Activated naive CD4-positive, alpha-beta T cell treated with anti-CD3 and anti-CD28 coated beads for 36 hours (primary cell): ENCODE measurements at regions not wholly inside any gene's neighbourhood (a gene's known extent, or its start where the extent isn't known, plus 50 kb on each side); places are given as distances from the start of the nearest gene placed in this dataset.

Experiments used
- CTCF ChIA-PET: fragments of 350-600 bp; sonication (Branson Sonifier 250); formaldehyde crosslinking; loops from one replicate; lab custom pipeline; 2021; ENCODE audit warnings: antibody characterized with exemption; lab: Charles Lee
- DNase-seq: peaks from one replicate; pipeline ENCODE4 v3.0.0-alpha.2; 2020
- H3K27ac Mint-ChIP-seq: one replicate; pipeline ENCODE4 v1.8.0; 2021; ENCODE audit warnings: mild to moderate bottlenecking, mixed read lengths
- H3K27me3 Mint-ChIP-seq: one replicate; pipeline ENCODE4 v1.8.0; 2021; ENCODE audit warnings: low read depth, mixed read lengths
- H3K36me3 Mint-ChIP-seq: one replicate; pipeline ENCODE4 v1.8.0; 2021; ENCODE audit warnings: low read depth, mixed read lengths
- H3K4me1 Mint-ChIP-seq: one replicate; pipeline ENCODE4 v1.8.0; 2021; ENCODE audit warnings: low read depth, mixed read lengths
- H3K4me3 Mint-ChIP-seq: one replicate; pipeline ENCODE4 v1.8.0; 2021; ENCODE audit warnings: mild to moderate bottlenecking, moderate library complexity, mixed read lengths
- H3K9me3 Mint-ChIP-seq: one replicate; pipeline ENCODE4 v1.8.0; 2021; ENCODE audit warnings: mixed read lengths
- intact Hi-C: fragments of 100-400 bp; cut with micrococcal nuclease; formaldehyde crosslinking; loops from one replicate; pipeline ENCODE4 v1.15.1; 2023

DNA sequence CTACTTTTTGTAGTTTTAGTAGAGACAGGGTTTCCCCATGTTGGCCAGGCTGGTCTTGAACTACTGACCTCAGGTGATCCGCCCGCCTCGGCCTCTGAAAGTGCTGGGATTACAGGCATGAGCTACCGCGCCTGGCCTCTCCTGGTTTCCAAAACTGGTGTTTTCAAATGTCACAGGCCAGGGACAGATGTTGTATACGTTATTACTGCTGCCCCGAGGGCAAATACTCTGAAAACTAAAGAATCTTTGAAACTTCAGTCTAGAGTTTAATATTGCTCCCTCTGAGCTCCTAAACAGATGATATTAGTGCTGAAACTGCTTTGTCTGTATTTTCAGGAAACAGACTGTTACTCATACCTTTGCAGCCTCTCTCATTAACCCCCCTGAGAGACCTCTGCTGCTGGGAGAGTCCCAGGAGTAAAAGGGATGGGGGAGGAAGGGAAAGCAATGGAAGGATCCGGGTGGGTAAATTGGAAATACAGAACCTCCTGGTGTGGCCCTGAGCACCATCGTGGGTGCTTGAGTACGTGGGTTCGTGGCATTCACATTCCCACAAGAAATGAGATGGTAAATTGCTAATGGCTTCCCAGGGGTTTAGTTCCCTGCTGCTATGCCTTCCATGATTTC lies 96.3 kb upstream of the IGF1R start:
- CTCF ChIA-PET: no interaction called here
- peaks cover 18% of the 10 kb centered on the region for H3K27me3 Mint-ChIP-seq

DNA sequence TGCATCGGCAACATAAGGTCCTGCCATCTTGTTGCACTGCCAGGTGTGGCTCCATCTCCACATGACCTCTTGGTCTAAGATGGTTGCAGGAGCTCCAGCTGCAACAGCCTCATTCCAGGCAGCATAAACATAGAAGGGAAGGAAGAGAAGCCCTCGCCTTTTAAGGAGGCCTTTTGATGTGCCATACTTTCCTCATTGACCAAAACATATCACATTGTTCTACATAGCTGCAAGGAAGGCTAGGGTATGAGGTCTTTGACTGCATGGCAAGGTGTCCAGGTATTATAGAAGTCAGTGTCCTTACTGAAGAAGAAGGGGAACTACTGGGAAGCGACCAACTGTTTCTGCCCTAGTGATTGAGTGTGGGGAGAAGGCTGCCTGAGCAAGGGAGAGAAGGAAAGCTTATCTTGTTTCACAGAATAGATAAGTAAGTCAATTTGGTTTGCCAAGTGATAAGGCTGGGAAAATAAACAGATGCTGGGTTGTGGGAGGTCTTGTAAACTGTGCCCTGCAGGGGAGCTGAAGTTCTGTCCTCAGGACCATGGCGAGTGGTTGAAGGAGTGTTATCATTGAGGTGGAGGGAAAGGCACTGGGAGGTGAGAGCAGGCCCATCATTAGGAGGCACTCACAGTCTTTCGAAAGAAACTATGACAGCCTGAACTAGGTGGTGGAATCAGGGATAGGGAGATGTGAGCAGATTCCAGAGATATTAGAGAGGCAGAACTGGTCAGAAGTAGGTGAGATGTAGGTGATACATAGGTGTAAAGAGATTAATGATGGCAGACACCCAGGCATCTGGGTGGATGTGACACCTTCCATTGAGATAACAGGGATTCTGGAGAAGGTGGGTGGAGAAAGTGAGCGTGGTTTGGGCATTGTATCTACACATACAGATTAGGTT lies 93.8 kb upstream of the IGF1R start:
- Mint-ChIP-seq H3K4me3 (no peak overlapping the region), H3K27me3 (no peaks in the 10 kb centered on the region), H3K9me3 (peaks cover 3% of the 10 kb centered on the region), H3K36me3 (no peaks in the 10 kb centered on the region), H3K27ac (no peak overlapping the region), H3K4me1 (no peaks in the 10 kb centered on the region)
- intact Hi-C loops: no loop called here
- DNase-seq: no peak
- CTCF ChIA-PET: interaction anchor here (0.6 to 0.8 kb wide), 2 partner anchors 42 to 90 kb away, joined by 3 read pairs; no protein-coding TSS in a partner anchor

More for the DNA sequence above, 96.3 kb upstream of the IGF1R start:
- Mint-ChIP-seq H3K27ac (no peak overlapping the region), H3K4me3 (no peak overlapping the region), H3K9me3 (peaks cover 3% of the 10 kb centered on the region), H3K36me3 (no peaks in the 10 kb centered on the region), H3K4me1 (peaks cover 16% of the 10 kb centered on the region)
- no peak for DNase-seq
- intact Hi-C loops: no loop called here

DNA sequence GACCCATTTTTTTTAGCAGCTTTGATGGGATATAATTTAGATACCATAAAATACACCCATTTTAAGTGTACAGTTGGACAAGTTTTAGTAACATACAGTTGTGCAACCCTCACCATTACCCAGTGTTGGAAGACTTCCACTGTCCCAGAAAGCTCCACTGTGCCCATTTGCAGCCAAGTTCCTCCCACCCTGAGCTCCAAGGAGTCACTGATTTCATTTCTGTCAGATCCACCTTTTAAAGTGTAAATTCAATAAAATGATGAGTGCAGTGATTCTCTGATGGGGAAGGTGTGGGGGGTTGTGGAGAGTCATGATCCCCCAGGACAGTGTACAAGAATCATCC lies 93.2 kb upstream of the IGF1R start:
- no peak for DNase-seq
- intact Hi-C loops: no loop called here
- H3K4me3 Mint-ChIP-seq: no peak overlapping the region
- H3K27me3 Mint-ChIP-seq: no peaks in the 10 kb centered on the region
- peaks cover 2% of the 10 kb centered on the region for H3K9me3 Mint-ChIP-seq
- no peak overlapping the region for H3K27ac Mint-ChIP-seq
- no peaks in the 10 kb centered on the region for H3K4me1 Mint-ChIP-seq
- CTCF ChIA-PET: no interaction called here
- no peaks in the 10 kb centered on the region for H3K36me3 Mint-ChIP-seq

DNA sequence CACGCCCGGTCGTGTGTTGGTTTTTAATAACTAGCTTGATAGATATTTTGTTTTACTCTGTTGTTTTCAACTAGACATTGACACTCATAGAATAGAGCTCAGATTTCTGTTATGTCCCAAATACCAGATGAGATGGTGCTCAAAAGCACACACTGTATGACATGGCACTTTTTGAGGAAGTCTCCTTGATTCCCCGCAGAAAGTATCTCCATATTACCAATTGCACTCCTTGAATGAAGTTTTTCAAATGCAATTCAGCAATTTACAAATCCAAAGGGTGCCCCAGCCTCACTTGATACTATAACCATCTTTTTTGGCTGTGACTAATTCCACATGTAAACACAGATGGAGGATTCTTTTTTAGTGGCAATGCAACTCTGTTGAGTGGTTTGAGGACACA lies 92.0 kb upstream of the IGF1R start:
- no peaks in the 10 kb centered on the region for H3K9me3 Mint-ChIP-seq
- no peaks in the 10 kb centered on the region for H3K27me3 Mint-ChIP-seq
- H3K27ac Mint-ChIP-seq: no peak overlapping the region
- CTCF ChIA-PET: interaction anchor here (0.6 kb wide), 1 partner anchor 621 kb away, joined by 3 read pairs; no protein-coding TSS in a partner anchor
- no peak for DNase-seq
- no peaks in the 10 kb centered on the region for H3K36me3 Mint-ChIP-seq
- H3K4me3 Mint-ChIP-seq: no peak overlapping the region
- intact Hi-C loops: no loop called here
- peaks cover 3% of the 10 kb centered on the region for H3K4me1 Mint-ChIP-seq

DNA sequence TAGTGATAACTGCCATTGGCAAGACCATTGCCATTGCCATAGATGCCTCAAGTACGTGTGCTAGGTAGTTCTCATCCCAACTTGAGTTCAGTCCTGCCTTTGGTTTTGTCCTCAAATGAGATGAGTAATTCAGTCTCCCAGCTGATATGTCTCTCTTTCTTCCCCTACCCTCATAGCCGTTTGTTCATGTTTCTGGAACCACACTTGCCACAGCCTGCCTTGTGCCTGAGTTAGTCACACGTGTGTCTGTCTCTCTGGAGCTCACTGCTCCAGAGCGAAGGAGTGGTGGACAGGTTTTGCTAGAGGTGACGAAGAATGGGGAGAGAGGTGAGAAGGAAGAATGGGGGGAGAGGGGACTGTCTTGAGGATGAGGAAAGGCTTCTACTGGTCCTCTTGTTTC lies 88.0 kb upstream of the IGF1R start:
- H3K27me3 Mint-ChIP-seq: no peaks in the 10 kb centered on the region
- H3K36me3 Mint-ChIP-seq: no peaks in the 10 kb centered on the region
- CTCF ChIA-PET: interaction anchor here (0.6 to 1.6 kb wide), 2 partner anchors 41 to 43 kb away, joined by 5 to 6 read pairs; no protein-coding TSS in a partner anchor
- H3K9me3 Mint-ChIP-seq: no peaks in the 10 kb centered on the region
- peaks cover 4% of the 10 kb centered on the region for H3K4me1 Mint-ChIP-seq
- no peak overlapping the region for H3K4me3 Mint-ChIP-seq
- no peak overlapping the region for H3K27ac Mint-ChIP-seq
- intact Hi-C loops: no loop called here
- no peak for DNase-seq

DNA sequence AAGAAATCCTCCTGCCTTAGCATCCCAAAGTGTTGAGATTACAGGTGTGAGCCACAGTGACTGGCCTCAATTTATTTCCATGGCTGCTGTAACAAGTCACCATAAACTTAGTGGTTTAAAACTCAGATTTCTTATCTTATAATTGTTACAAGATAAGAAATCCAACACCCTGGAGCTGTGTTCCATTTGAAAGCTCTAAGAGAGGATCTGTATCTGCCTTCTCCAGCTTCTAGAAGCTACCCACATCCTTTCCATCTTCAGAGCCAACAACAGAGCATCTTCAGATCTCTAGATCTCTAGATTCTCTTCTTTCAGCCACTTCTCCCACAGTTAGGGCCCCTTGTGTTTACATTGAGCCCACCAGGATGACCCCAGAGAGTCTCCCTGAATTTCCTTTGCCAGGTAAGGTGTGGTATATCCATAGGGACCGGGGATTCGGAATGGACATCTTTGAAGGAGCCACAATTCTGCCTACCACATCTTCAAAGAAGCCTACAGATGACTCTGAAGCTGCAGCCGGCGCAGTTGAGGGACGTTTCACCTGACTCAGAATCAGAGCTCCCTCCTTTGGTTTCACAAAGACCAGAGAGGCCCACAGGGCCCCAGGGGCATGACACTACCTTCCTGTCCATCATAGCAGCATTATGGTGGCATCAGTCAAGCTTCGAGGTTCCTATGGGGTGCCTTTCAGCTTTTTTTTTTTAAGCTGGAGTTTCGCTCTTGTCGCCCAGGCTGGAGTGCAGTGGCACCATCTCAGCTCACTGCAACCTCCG lies 87.0 kb upstream of the IGF1R start:
- peaks cover 4% of the 10 kb centered on the region for H3K4me1 Mint-ChIP-seq
- H3K27ac Mint-ChIP-seq: no peak overlapping the region
- DNase-seq: peak; percentile 46
- no peak overlapping the region for H3K4me3 Mint-ChIP-seq
- CTCF ChIA-PET: interaction anchor here (0.7 to 1.6 kb wide), 2 partner anchors 15 to 42 kb away, joined by 3 to 6 read pairs; no protein-coding TSS in a partner anchor
- no peaks in the 10 kb centered on the region for H3K36me3 Mint-ChIP-seq
- intact Hi-C loops: no loop called here
- H3K27me3 Mint-ChIP-seq: no peaks in the 10 kb centered on the region
- H3K9me3 Mint-ChIP-seq: no peaks in the 10 kb centered on the region

DNA sequence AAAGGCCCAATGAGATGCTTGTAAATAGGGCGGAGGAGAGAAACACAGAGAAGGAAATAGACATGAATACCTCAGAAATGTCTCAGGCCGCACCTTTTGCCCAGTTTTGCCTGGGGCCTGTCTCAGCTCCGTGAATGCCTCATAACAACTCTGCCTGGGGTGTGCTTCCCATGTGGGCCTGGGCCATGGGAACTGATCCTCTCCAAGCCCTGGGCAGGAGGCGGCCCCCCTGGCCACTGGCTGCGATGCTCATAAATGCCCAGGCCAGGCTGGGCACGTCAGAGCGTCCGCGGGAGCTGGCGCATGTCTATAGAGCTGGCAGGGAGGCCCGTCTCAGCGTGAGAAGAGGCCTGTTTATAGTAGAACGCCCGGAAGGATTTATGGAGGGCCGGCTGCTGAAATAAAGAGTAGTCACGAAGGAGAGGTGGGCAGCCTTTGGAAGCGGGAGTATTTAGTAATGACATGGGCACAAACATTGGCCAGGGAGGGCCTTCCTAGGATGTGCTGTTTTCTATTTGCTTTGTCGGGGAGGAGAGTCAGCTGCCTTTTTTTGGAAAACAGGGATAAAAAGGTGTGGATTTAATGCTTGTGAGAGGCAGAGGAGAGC lies 85.9 kb upstream of the IGF1R start:
- Mint-ChIP-seq H3K36me3 (no peaks in the 10 kb centered on the region), H3K27ac (no peak overlapping the region), H3K27me3 (no peaks in the 10 kb centered on the region), H3K4me1 (peaks cover 4% of the 10 kb centered on the region), H3K9me3 (no peaks in the 10 kb centered on the region), H3K4me3 (no peak overlapping the region)
- DNase-seq: no peak
- intact Hi-C loops: no loop called here
- CTCF ChIA-PET: interaction anchor here (0.7 to 2.1 kb wide), 2 partner anchors 14 to 44 kb away, joined by 3 to 10 read pairs; no protein-coding TSS in a partner anchor

DNA sequence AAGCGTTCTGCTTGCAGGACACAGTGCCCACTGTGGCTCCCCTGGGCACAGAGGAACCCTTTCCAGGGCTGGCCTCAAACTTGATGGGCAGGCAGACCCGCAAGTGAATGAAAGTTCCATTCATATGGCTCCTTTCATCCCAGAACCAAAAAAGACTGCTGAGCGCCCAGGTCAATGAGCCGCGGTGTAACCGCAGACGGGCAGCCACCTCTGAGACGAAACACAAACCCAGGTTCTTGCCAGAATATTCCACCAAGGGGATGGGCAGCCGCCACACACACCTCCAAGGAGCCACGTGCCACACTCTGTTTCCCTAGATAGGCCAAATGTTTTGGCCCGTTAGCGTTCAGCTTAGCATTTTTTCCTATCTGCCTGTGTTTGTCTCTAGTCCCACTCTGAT lies 82.8 kb upstream of the IGF1R start:
- intact Hi-C loops: no loop called here
- CTCF ChIA-PET: interaction anchor here (0.6 to 1.1 kb wide), 3 partner anchors 46 to 117 kb away, joined by 3 to 4 read pairs (median 3); no protein-coding TSS in a partner anchor
- peaks cover 4% of the 10 kb centered on the region for H3K4me1 Mint-ChIP-seq
- no peak for DNase-seq
- no peaks in the 10 kb centered on the region for H3K9me3 Mint-ChIP-seq
- H3K4me3 Mint-ChIP-seq: no peak overlapping the region
- no peak overlapping the region for H3K27ac Mint-ChIP-seq
- no peaks in the 10 kb centered on the region for H3K36me3 Mint-ChIP-seq
- peaks cover 5% of the 10 kb centered on the region for H3K27me3 Mint-ChIP-seq

DNA sequence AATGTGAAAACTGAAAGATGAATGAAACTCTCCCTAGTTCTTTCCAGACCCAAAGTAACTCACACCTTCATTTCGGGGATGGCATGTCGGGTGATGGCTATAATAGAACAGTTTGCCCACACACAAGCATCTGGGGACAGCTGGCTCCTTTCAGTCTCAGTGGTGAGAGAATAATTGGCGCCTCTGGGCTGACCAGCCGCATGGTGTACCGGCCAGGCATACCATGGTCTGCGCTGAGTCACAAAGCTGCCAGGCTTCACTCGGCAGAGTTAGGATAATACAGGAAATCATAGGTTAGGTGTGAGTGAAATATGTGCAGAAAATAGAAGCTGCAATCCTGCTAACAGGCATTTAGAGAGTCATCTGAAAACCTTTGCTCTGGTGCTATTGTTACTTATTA lies 80.4 kb upstream of the IGF1R start:
- Mint-ChIP-seq H3K36me3 (no peaks in the 10 kb centered on the region), H3K4me1 (no peaks in the 10 kb centered on the region), H3K4me3 (no peak overlapping the region), H3K27me3 (peaks cover 7% of the 10 kb centered on the region), H3K27ac (no peak overlapping the region), H3K9me3 (no peaks in the 10 kb centered on the region)
- CTCF ChIA-PET: interaction anchor here (0.6 to 1.1 kb wide), 3 partner anchors 12 to 32 kb away, joined by 3 to 4 read pairs (median 3); no protein-coding TSS in a partner anchor
- intact Hi-C loops: no loop called here
- DNase-seq: no peak

DNA sequence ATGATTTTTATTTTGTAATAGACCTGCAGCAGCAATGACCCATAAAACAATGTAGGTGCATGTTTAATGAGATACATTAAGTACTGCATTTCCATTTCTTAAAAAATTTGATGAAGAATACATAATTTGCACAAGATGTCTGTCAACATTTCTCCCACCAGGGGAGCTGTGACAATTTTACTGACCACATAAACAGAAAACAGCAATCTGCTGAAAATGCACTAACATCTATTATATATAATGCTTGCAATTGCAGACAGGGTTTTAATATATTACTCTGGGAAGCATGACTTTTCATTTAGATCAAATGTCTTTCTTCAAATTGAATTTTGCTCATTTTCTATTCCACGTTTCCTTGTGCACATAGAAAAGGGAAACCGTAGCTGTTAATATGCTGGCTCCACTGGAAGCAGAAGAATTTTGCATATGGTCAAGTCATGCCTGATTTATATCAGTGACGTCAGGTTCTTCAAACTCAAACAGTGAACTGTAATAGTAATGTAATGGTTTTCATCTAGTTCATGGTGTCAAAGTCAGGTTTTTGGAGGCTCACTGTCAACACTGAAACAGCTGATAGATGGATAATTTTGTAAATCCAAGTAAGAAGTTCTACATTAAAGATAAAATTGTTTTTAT lies 79.8 kb upstream of the IGF1R start:
- Mint-ChIP-seq H3K27me3 (peaks cover 7% of the 10 kb centered on the region), H3K9me3 (no peaks in the 10 kb centered on the region), H3K27ac (no peak overlapping the region), H3K36me3 (no peaks in the 10 kb centered on the region), H3K4me1 (no peaks in the 10 kb centered on the region), H3K4me3 (no peak overlapping the region)
- intact Hi-C loops: no loop called here
- CTCF ChIA-PET: interaction anchor here (1.1 to 1.3 kb wide), 3 partner anchors 12 to 143 kb away, joined by 3 to 4 read pairs (median 3); no protein-coding TSS in a partner anchor
- DNase-seq: no peak

DNA sequence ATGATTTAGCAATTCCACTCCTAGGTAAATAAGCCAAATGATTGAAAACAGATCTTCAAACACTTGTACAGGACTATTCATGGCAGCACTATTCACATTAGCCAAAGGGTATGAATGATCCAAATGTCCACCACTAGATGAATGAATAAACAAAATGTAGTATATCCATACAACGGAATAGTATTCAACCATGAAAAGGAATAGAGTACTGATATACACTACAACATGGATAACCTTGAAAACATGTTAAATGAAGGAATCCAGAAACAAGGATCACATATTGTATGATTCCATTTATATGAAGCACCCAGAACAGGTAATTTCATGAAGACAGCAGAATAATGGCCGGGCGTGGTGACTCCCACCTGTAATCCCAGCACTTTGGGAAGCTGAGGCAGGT lies 78.2 kb upstream of the IGF1R start:
- Mint-ChIP-seq H3K4me1 (no peaks in the 10 kb centered on the region), H3K27ac (no peak overlapping the region), H3K36me3 (no peaks in the 10 kb centered on the region), H3K27me3 (peaks cover 7% of the 10 kb centered on the region), H3K4me3 (no peak overlapping the region), H3K9me3 (no peaks in the 10 kb centered on the region)
- intact Hi-C loops: no loop called here
- CTCF ChIA-PET: no interaction called here
- no peak for DNase-seq
